Brain microvascular endothelial cell (primary cell): ENCODE measurements at regions not wholly inside any gene's neighbourhood (a gene's known extent, or its start where the extent isn't known, plus 50 kb on each side); places are given as distances from the start of the nearest gene placed in this dataset.
A peak's percentile ranks its signal among the peaks of the same experiment; 100 is the strongest.

Source experiments
- DNase-seq: peaks from one replicate; pipeline ENCODE4 v3.0.0-alpha.2; 2020
- H3K27ac ChIP-seq: fragments of 250-450 bp; sonication (Bioruptor Pico); 2 replicates; pipeline ENCODE4 v1.5.1; 2020; ENCODE audit warnings: mild to moderate bottlenecking, moderate library complexity
- H3K27me3 ChIP-seq: fragments of 250-450 bp; sonication (Bioruptor Pico); replicated peaks from 2 replicates; pipeline ENCODE4 v1.5.1; 2020; ENCODE audit warnings: mild to moderate bottlenecking
- H3K36me3 ChIP-seq: fragments of 250-450 bp; sonication (Bioruptor Pico); replicated peaks from 2 replicates; pipeline ENCODE4 v1.5.1; 2020; ENCODE audit warnings: mild to moderate bottlenecking
- H3K4me3 ChIP-seq: 2 replicates; pipeline ENCODE4 v1.5.1; 2011; ENCODE audit warnings: low read depth, mild to moderate bottlenecking, control low read depth, low read length, moderate library complexity
- in situ Hi-C: cut with HindIII; loops from 2 replicates; pipeline ENCODE4 v1.10.0; 2017; ENCODE audit warnings: low sequenced_read_pairs, low pct_ligation_motif_present
- TF ChIP-seq, protein P1 (sequence below): IDR thresholded peaks from 2 replicates; pipeline ENCODE4 v1.5.1; 2011; ENCODE audit warnings: low read depth, mild to moderate bottlenecking, moderate library complexity, low read length, control low read depth, inconsistent platforms; ENCODE audit errors: missing control alignments

DNA sequence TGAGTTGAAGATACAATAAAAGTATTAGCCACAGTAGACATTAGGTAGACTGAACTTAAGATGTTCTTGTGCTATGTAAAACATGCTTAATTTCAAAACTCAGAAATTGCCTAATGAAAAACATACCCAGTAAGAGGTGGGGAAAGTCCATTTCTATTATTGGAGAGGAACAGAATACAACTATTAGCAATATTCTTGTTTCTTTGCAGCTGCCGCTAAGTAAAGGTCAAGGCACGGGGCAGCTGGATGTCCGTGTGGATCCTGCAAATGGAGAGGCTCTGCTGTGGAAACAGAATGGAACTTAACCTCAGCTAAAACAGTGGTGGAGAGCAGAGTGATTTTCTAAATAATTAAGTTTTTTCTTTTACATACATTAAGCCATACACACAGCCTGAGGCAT is 139.2 kb upstream of the ARHGAP28 start:
- Histone ChIP-seq H3K27me3 (no peaks in the 10 kb centered on the region), H3K4me3 (no peak overlapping the region), H3K36me3 (no peaks in the 10 kb centered on the region), H3K27ac (no peak overlapping the region)
- TF ChIP-seq, protein P1, sequence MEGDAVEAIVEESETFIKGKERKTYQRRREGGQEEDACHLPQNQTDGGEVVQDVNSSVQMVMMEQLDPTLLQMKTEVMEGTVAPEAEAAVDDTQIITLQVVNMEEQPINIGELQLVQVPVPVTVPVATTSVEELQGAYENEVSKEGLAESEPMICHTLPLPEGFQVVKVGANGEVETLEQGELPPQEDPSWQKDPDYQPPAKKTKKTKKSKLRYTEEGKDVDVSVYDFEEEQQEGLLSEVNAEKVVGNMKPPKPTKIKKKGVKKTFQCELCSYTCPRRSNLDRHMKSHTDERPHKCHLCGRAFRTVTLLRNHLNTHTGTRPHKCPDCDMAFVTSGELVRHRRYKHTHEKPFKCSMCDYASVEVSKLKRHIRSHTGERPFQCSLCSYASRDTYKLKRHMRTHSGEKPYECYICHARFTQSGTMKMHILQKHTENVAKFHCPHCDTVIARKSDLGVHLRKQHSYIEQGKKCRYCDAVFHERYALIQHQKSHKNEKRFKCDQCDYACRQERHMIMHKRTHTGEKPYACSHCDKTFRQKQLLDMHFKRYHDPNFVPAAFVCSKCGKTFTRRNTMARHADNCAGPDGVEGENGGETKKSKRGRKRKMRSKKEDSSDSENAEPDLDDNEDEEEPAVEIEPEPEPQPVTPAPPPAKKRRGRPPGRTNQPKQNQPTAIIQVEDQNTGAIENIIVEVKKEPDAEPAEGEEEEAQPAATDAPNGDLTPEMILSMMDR = no peak
- DNase-seq = no peak
- in situ Hi-C loops = no loop called here

DNA sequence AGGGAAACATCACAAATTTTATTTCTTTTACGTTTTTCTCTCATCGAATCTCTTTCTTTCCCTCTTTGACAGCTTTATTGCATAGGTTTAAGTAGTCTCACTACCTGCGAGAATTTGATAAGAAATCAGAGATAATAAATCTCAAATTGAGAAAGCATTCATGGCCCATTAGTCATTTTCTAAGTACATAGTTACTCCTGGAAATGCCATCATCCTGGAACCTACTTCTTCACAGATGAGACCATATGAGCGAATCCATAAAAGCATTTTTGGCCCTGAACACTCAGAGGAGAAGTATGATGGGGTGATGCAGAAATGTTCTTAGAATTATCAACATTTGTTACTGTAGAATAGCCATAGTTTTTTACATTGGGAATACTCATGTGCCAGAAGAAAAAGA is 138.0 kb upstream of the ARHGAP28 start:
- Histone ChIP-seq H3K27me3 (no peaks in the 10 kb centered on the region), H3K36me3 (no peaks in the 10 kb centered on the region), H3K4me3 (no peak overlapping the region), H3K27ac (no peak overlapping the region)
- peak; percentile 40 for DNase-seq
- in situ Hi-C loops = no loop called here
- TF ChIP-seq, protein P1 = no peak

DNA sequence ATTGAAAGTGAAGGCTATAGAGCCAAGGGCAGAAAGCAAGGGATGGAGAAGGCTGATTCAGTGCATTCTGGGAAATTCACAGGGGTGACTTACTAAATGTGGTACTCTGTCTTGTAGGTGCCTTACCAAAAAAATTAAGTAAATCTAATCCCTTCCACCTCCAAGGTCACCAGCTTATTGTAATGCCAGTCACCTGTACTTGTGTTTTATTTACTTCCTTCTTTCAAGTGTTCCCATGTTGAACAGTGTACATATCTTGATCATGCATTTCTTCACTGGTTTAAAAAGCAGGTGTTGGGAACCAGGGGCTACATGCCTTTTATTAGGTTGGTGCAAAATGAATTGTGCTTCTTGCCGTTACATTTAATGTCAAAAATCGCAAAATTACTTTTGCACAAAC is 137.0 kb upstream of the ARHGAP28 start:
- in situ Hi-C loops = no loop called here
- H3K36me3 ChIP-seq = no peaks in the 10 kb centered on the region
- H3K4me3 ChIP-seq = no peak overlapping the region
- DNase-seq = no peak
- no peak overlapping the region for H3K27ac ChIP-seq
- TF ChIP-seq, protein P1 = no peak
- H3K27me3 ChIP-seq = no peaks in the 10 kb centered on the region

DNA sequence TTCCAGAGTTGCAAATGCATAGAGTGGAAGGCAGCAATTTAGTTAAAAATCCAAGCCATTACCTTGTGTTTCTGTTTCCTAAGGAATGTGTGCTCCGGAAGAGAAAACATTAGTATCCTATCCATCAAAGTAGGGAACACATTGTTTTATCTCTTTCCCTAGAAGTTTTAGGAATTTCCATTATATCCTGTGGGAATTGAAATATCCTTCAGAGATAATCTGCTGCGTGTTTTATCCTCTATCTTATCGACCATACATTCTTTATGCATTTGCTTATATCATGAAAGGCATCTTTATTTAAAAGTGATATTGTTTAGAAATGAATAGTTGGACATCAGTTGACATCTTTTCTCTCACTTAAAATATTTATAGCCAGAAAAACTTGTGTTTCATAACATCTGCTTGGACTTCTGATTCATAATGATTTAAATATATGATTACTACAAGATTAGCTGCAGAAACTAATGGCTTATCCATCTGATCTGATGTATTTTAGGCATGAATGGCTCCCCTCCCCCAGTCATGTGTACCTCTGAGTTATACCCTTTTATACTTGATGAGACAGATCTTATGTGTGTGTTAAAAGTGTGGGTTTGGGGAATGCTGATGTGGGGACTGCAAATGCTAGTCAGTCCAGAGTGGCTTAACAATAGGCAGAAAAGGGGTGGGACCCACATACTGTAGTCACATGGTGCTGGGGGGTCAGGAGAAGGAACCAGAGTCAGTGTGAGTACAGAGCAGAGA is 136.2 kb upstream of the ARHGAP28 start:
- Histone ChIP-seq H3K4me3 (no peak overlapping the region), H3K27ac (no peak overlapping the region), H3K27me3 (no peaks in the 10 kb centered on the region), H3K36me3 (no peaks in the 10 kb centered on the region)
- in situ Hi-C loops = no loop called here
- TF ChIP-seq, protein P1 = no peak
- no peak for DNase-seq

DNA sequence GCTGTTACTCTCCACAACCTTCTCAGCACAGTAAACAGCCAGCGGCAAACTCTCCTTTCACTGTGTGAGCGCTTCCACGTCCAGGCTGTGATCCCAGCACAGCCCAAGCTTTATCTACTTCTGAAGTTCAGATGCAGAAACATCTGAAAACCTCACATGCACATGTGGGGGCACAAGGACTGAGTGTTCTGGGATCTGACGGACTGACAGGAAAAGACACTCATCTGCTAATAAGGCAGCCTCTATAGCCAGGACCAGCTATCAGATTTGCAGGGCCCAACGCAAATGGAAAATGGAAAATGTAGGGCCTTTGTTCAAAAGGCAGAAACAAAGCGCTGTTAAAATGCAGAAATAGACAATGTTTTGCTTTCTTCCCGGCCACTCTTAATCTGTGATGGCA is 133.8 kb upstream of the ARHGAP28 start:
- Histone ChIP-seq H3K27ac (no peak overlapping the region), H3K27me3 (no peaks in the 10 kb centered on the region), H3K36me3 (no peaks in the 10 kb centered on the region), H3K4me3 (no peak overlapping the region)
- DNase-seq = no peak
- in situ Hi-C loops = no loop called here
- TF ChIP-seq, protein P1 = no peak

DNA sequence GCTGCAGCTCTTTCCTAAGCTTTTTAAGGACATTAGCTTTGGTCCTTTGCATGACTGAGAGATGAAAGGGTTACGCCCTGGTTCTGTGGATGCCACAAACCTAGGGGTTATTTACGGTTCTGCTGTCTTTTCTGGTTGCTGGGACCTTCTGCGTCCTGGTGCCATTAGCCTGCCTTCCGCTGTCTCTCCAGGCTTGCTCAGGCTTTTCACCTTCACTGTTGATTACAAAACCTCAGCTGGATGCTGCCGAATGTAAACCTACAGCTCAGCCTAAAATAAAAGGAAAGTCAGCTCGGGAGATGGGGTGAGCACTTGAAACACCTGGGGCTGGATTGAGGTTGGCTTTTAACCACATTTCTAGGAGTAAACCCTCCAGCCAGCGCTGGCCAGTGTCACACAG is 130.9 kb upstream of the ARHGAP28 start:
- no peak for DNase-seq
- no peaks in the 10 kb centered on the region for H3K36me3 ChIP-seq
- no peak overlapping the region for H3K27ac ChIP-seq
- H3K4me3 ChIP-seq = no peak overlapping the region
- in situ Hi-C loops = no loop called here
- TF ChIP-seq, protein P1 = no peak
- no peaks in the 10 kb centered on the region for H3K27me3 ChIP-seq
